RWPE1 (cell line): ENCODE measurements at regions not wholly inside any gene's neighbourhood (a gene's known extent, or its start where the extent isn't known, plus 50 kb on each side); places are given as distances from the start of the nearest gene placed in this dataset.

ENCODE experiments used
- CTCF ChIA-PET: fragments of 350-600 bp; sonication (Branson Sonifier 250); formaldehyde crosslinking; extraction: SDS; loops from one replicate; lab custom pipeline; 2021; lab: Yijun Ruan, JAX
- POLR2A ChIA-PET: fragments of 400-600 bp; formaldehyde crosslinking; extraction: SDS; loops from one replicate; lab custom pipeline; 2020; ENCODE audit warnings: antibody characterized with exemption; ENCODE audit not compliant: low non-redundant PET; lab: Yijun Ruan, JAX
- DNase-seq: peaks from one replicate; pipeline ENCODE4 v3.0.0; 2012; ENCODE audit warnings: low spot score
- H3K27ac ChIP-seq: fragments of 450-650 bp; 2 replicates; pipeline ENCODE4 v1.5.1; 2017
- CTCF ChIP-seq: fragments of 450-650 bp; conservative IDR thresholded peaks from 2 replicates; pipeline ENCODE4 v1.5.1; 2017; ENCODE audit warnings: low read depth, mild to moderate bottlenecking

- TF ChIP-seq CTCF = no peak
- POLR2A ChIA-PET = no interaction called here
- H3K27ac ChIP-seq = no peak overlapping the region
- DNase-seq = no peak
- CTCF ChIA-PET = no interaction called here
These were observed 679.3 kb downstream of the TYW1 start for GRCh38 chr7:67675971-67676370.

GRCh38 chr7:67678419-67678818 lies 681.8 kb downstream of the TYW1 start:
- ChIA-PET CTCF (no interaction called here), POLR2A (no interaction called here)
- no peak for TF ChIP-seq CTCF
- no peak overlapping the region for H3K27ac ChIP-seq
- no peak for DNase-seq

GRCh38 chr7:67683628-67684027 lies 687.0 kb downstream of the TYW1 start:
- CTCF ChIA-PET = no interaction called here
- no peak for DNase-seq
- no peak overlapping the region for H3K27ac ChIP-seq
- no peak for TF ChIP-seq CTCF
- POLR2A ChIA-PET = no interaction called here

- no peak overlapping the region for H3K27ac ChIP-seq
- no peak for DNase-seq
- ChIA-PET CTCF (interaction anchor here (0.7 kb wide), 2 partner anchors 156 to 1368 kb away, joined by 3 to 4 read pairs; no protein-coding TSS in a partner anchor), POLR2A (no interaction called here)
- no peak for TF ChIP-seq CTCF
These were observed 694.1 kb downstream of the TYW1 start for GRCh38 chr7:67690700-67691099.

GRCh38 chr7:67692425-67692824 lies 695.8 kb downstream of the TYW1 start:
- ChIA-PET CTCF (no interaction called here), POLR2A (no interaction called here)
- no peak overlapping the region for H3K27ac ChIP-seq
- DNase-seq = no peak
- TF ChIP-seq CTCF = no peak

- no peak for DNase-seq
- POLR2A ChIA-PET = no interaction called here
- CTCF ChIA-PET = no interaction called here
- no peak for TF ChIP-seq CTCF
- H3K27ac ChIP-seq = no peak overlapping the region
These were observed 699.5 kb downstream of the TYW1 start for GRCh38 chr7:67696124-67696523.

- CTCF ChIA-PET = no interaction called here
- POLR2A ChIA-PET = no interaction called here
These were observed 700.2 kb downstream of the TYW1 start for GRCh38 chr7:67696878-67697277.

More at GRCh38 chr7:67696878-67697277, 700.2 kb downstream of the TYW1 start:
- no peak overlapping the region for H3K27ac ChIP-seq
- TF ChIP-seq CTCF = no peak
- no peak for DNase-seq
